ENCODE measurements at regions not wholly inside any gene's neighbourhood (a gene's known extent, or its start where the extent isn't known, plus 50 kb on each side); places are given as distances from the start of the nearest gene placed in this dataset.
A peak's percentile ranks its signal among the peaks of the same experiment; 100 is the strongest.

DNA sequence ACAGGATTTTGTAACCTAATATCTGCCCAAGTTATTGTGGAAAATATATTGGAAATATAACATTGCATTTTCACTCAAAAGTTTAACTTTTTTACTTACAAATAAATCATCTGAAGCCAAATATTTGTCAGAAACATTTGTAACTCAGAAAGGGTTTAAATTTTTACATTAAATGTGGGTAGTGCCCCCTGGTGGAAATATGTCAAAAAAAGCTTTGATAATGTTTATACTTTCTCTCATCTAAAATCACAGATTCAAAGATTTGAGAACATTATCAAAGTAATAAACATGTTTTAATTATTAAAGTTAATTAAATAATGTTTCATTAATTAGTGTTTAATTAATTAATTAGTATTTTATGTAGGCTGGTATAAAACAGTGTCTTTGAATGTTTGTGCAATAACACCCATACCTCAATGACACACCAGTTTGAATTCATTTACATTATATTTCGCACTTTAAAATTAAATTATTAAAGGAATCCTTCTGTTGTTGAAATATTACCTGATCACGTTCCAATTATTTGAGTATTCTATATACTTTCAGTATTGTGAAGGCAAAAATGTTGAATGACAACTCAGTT lies 320.1 kb upstream of the FKBP1C start:
- TF ChIP-seq POLR2A (IDR thresholded peaks at IDR 0.05; ENCODE audit: low read depth) = no peak
- TF ChIP-seq, protein P1, sequence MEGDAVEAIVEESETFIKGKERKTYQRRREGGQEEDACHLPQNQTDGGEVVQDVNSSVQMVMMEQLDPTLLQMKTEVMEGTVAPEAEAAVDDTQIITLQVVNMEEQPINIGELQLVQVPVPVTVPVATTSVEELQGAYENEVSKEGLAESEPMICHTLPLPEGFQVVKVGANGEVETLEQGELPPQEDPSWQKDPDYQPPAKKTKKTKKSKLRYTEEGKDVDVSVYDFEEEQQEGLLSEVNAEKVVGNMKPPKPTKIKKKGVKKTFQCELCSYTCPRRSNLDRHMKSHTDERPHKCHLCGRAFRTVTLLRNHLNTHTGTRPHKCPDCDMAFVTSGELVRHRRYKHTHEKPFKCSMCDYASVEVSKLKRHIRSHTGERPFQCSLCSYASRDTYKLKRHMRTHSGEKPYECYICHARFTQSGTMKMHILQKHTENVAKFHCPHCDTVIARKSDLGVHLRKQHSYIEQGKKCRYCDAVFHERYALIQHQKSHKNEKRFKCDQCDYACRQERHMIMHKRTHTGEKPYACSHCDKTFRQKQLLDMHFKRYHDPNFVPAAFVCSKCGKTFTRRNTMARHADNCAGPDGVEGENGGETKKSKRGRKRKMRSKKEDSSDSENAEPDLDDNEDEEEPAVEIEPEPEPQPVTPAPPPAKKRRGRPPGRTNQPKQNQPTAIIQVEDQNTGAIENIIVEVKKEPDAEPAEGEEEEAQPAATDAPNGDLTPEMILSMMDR (IDR thresholded peaks at IDR 0.05) = peak in 2 of 3 experiments; percentile 17 to 27

Data from esophagus muscularis mucosa (tissue), 3 donors.